ENCODE measurements at regions not wholly inside any gene's neighbourhood (a gene's known extent, or its start where the extent isn't known, plus 50 kb on each side); places are given as distances from the start of the nearest gene placed in this dataset.

GRCh38 chr6:166050559-166050958, 117.1 kb downstream of the TBXT start:
- H3K79me2 ChIP-seq (replicated peaks; ENCODE audit: insufficient read depth, low read length): no peaks in the 10 kb centered on the region
- no peak for TF ChIP-seq EZH2 (IDR thresholded peaks at IDR 0.05; ENCODE audit: borderline replicate concordance, insufficient read depth, low read length, poor library complexity, severe bottlenecking)
- no peak for TF ChIP-seq MXI1 (conservative IDR thresholded peaks at IDR 0.05; ENCODE audit: poor library complexity, severe bottlenecking)
- TF ChIP-seq EP300 (conservative IDR thresholded peaks at IDR 0.05; ENCODE audit: poor library complexity, severe bottlenecking): no peak
- TF ChIP-seq TAF1 (IDR thresholded peaks at IDR 0.05; ENCODE audit: low read depth): no peak
- no peak for TF ChIP-seq POLR2AphosphoS5 (IDR thresholded peaks at IDR 0.05)
- TF ChIP-seq REST (IDR thresholded peaks at IDR 0.05; ENCODE audit: borderline replicate concordance): no peak
- TF ChIP-seq SMC3 (conservative IDR thresholded peaks at IDR 0.05; ENCODE audit: poor library complexity): no peak
- TF ChIP-seq RAD21 (conservative IDR thresholded peaks at IDR 0.05): no peak
- TF ChIP-seq CTCF (IDR thresholded peaks at IDR 0.05; ENCODE audit: poor library complexity, severe bottlenecking): no peak
- no peak overlapping the region for H2AFZ ChIP-seq (ENCODE audit: low read depth, low read length)
- H3F3A ChIP-seq (ENCODE audit: insufficient read depth, low read length, poor library complexity, severe bottlenecking): no peaks in the 10 kb centered on the region
- no peak overlapping the region for H3K4me2 ChIP-seq (ENCODE audit: low read length)
- H4K20me1 ChIP-seq (ENCODE audit: insufficient read depth): no peaks in the 10 kb centered on the region
- H3K9ac ChIP-seq (ENCODE audit: low read length): no peak overlapping the region
- H3K36me3 ChIP-seq (ENCODE audit: insufficient read depth, low read length): no peaks in the 10 kb centered on the region
- H3K9me3 ChIP-seq (ENCODE audit: low read length): peaks cover 8% of the 10 kb centered on the region
- H3K27ac ChIP-seq (ENCODE audit: low read length): no peak overlapping the region
- H3K27me3 ChIP-seq (ENCODE audit: insufficient read depth, low read depth, low read length): no peaks in the 10 kb centered on the region
- H3K9me2 ChIP-seq (ENCODE audit: insufficient read depth, low read length): no peaks in the 10 kb centered on the region
- no peak overlapping the region for H3K4me3 ChIP-seq (ENCODE audit: low read length)

- H3F3A ChIP-seq (ENCODE audit: insufficient read depth, low read length, poor library complexity, severe bottlenecking): no peaks in the 10 kb centered on the region
- TF ChIP-seq EP300 (conservative IDR thresholded peaks at IDR 0.05; ENCODE audit: poor library complexity, severe bottlenecking) (no peak), TAF1 (IDR thresholded peaks at IDR 0.05; ENCODE audit: low read depth) (no peak), REST (IDR thresholded peaks at IDR 0.05; ENCODE audit: borderline replicate concordance) (no peak), SMC3 (conservative IDR thresholded peaks at IDR 0.05; ENCODE audit: poor library complexity) (no peak), CTCF (IDR thresholded peaks at IDR 0.05; ENCODE audit: poor library complexity, severe bottlenecking) (no peak), RAD21 (conservative IDR thresholded peaks at IDR 0.05) (no peak), POLR2AphosphoS5 (IDR thresholded peaks at IDR 0.05) (no peak), MXI1 (conservative IDR thresholded peaks at IDR 0.05; ENCODE audit: poor library complexity, severe bottlenecking) (no peak), EZH2 (IDR thresholded peaks at IDR 0.05; ENCODE audit: borderline replicate concordance, insufficient read depth, low read length, poor library complexity, severe bottlenecking) (no peak)
- H4K20me1 ChIP-seq (ENCODE audit: insufficient read depth): no peaks in the 10 kb centered on the region
- no peaks in the 10 kb centered on the region for H3K9me3 ChIP-seq (ENCODE audit: low read length)
- H3K9ac ChIP-seq (ENCODE audit: low read length): no peak overlapping the region
- no peak overlapping the region for H3K27ac ChIP-seq (ENCODE audit: low read length)
- H3K9me2 ChIP-seq (ENCODE audit: insufficient read depth, low read length): no peaks in the 10 kb centered on the region
- no peak overlapping the region for H2AFZ ChIP-seq (ENCODE audit: low read depth, low read length)
- H3K27me3 ChIP-seq (ENCODE audit: insufficient read depth, low read depth, low read length): no peaks in the 10 kb centered on the region
- H3K4me2 ChIP-seq (ENCODE audit: low read length): no peak overlapping the region
- H3K79me2 ChIP-seq (replicated peaks; ENCODE audit: insufficient read depth, low read length): no peaks in the 10 kb centered on the region
- H3K36me3 ChIP-seq (ENCODE audit: insufficient read depth, low read length): no peaks in the 10 kb centered on the region
- no peak overlapping the region for H3K4me3 ChIP-seq (ENCODE audit: low read length)
These were observed 120.7 kb downstream of the TBXT start for GRCh38 chr6:166046982-166047381.

All from neural cell (in vitro differentiated cells).